Natural killer cell treated with Interleukin-12 subunit alpha and Interleukin-12 subunit beta and Interleukin-15 and Interleukin-18, amount 100 ng/mL, for 72 hours (primary cell): ENCODE measurements at regions not wholly inside any gene's neighbourhood (a gene's known extent, or its start where the extent isn't known, plus 50 kb on each side); places are given as distances from the start of the nearest gene placed in this dataset.

Source experiments
- ATAC-seq, 2 donors: fragments of 150-1000 bp; cut with Tn5 transposase in 1 of 2; sonication (Bioruptor Pico), chemical (Tn5 transposase) in 1 of 2; 2 replicates each; pipeline ENCODE4 v1.10.0; 2021
- DNase-seq: peaks from one replicate; pipeline ENCODE4 v3.0.0; 2022; ENCODE audit warnings: low spot score
- H3K27ac Mint-ChIP-seq, 2 donors: 1 replicate in 1 of 2; 2 replicates in 1 of 2; pipeline ENCODE4 v1.8.0; 2022; ENCODE audit warnings: mixed read lengths in 2 of 2, mild to moderate bottlenecking in 1 of 2, moderate library complexity in 1 of 2
- H3K27me3 Mint-ChIP-seq, 2 donors: 1 replicate in 1 of 2; 2 replicates in 1 of 2; pipeline ENCODE4 v1.8.0; 2022; ENCODE audit warnings: mixed read lengths in 2 of 2
- H3K36me3 Mint-ChIP-seq: one replicate; pipeline ENCODE4 v1.8.0; 2022; ENCODE audit warnings: mixed read lengths
- H3K4me1 Mint-ChIP-seq, 2 donors: 1 replicate in 1 of 2; 2 replicates in 1 of 2; pipeline ENCODE4 v1.8.0; 2022; ENCODE audit warnings: low read depth in 2 of 2, mixed read lengths in 2 of 2, mild to moderate bottlenecking in 1 of 2
- H3K4me3 Mint-ChIP-seq: one replicate; pipeline ENCODE4 v1.8.0; 2022; ENCODE audit warnings: mixed read lengths
- H3K9me3 Mint-ChIP-seq: 2 replicates; pipeline ENCODE4 v1.8.0; 2022; ENCODE audit warnings: mixed read lengths

DNA sequence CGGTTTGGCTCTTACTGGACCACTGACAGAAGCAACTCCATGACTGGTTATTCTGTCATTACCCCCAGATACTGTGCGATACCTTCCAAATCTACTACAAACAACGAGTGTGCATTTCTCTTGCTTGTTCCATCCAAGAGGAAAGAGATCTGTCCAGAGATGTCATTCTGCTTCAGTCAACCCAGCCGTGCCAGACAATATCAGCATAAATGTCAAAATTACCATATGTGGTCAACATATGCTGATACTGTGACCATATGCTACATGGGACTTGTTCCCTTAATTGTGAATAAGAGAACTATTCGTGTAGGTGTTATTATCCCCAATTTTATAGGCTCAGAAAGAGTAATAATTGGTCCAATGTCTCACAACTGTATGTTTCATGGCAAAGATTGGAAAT is 143.2 kb upstream of the PRSS1 start:
- DNase-seq: no peak
- H3K27ac Mint-ChIP-seq: no peak overlapping the region

GRCh38 chr7:142604671-142605070 is 144.6 kb upstream of the PRSS1 start:
- H3K27ac Mint-ChIP-seq: no peak overlapping the region
- peaks cover 0 to 2% of the 10 kb centered on the region in 2 donors for H3K4me1 Mint-ChIP-seq
- ATAC-seq (no peak), DNase-seq (no peak)
- no peak overlapping the region for H3K4me3 Mint-ChIP-seq
- H3K9me3 Mint-ChIP-seq: no peaks in the 10 kb centered on the region
- peaks cover 7 to 21% of the 10 kb centered on the region in 2 donors for H3K27me3 Mint-ChIP-seq
- no peaks in the 10 kb centered on the region for H3K36me3 Mint-ChIP-seq

More for the DNA sequence above, 143.2 kb upstream of the PRSS1 start:
- Mint-ChIP-seq H3K4me1 (peaks cover 0 to 2% of the 10 kb centered on the region in 2 donors), H3K9me3 (no peaks in the 10 kb centered on the region), H3K36me3 (no peaks in the 10 kb centered on the region), H3K27me3 (peaks cover 7 to 21% of the 10 kb centered on the region in 2 donors), H3K4me3 (no peak overlapping the region)
- no peak for ATAC-seq

GRCh38 chr7:142603870-142604448 is 145.3 kb upstream of the PRSS1 start:
- DNase-seq (peak; percentile 76), ATAC-seq (peak in 1 of 2 donors; percentile 50)
- H3K4me1 Mint-ChIP-seq: peaks cover 0 to 2% of the 10 kb centered on the region in 2 donors
- no peak overlapping the region for H3K27ac Mint-ChIP-seq
- H3K9me3 Mint-ChIP-seq: no peaks in the 10 kb centered on the region
- H3K27me3 Mint-ChIP-seq: peaks cover 4 to 15% of the 10 kb centered on the region in 2 donors
- no peaks in the 10 kb centered on the region for H3K36me3 Mint-ChIP-seq
- no peak overlapping the region for H3K4me3 Mint-ChIP-seq

- no peak overlapping the region for H3K27ac Mint-ChIP-seq
- peaks cover 0 to 2% of the 10 kb centered on the region in 2 donors for H3K4me1 Mint-ChIP-seq
- no peak overlapping the region for H3K4me3 Mint-ChIP-seq
- DNase-seq (no peak), ATAC-seq (no peak)
- no peaks in the 10 kb centered on the region for H3K36me3 Mint-ChIP-seq
- H3K9me3 Mint-ChIP-seq: no peaks in the 10 kb centered on the region
- H3K27me3 Mint-ChIP-seq: peaks cover 4 to 20% of the 10 kb centered on the region in 2 donors
Observed at GRCh38 chr7:142602756-142603155, 146.5 kb upstream of the PRSS1 start.

DNA sequence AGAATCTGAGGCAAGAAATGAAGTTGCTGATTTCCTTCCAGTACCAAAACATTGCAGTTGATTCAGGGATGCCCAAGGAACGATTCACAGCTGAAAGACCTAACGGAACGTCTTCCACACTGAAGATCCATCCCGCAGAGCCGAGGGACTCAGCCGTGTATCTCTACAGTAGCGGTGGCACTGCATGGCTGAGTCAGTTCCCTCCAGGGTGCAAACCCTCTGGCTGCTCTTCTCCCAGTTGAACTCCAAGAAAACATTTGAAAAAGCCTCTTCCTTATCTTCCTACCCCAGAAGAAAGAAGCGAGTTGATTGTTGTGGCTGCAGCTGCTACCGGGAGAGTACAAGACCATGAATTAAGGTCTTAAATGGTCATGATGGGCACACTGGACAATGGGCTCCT is 147.1 kb upstream of the PRSS1 start:
- H3K9me3 Mint-ChIP-seq: no peaks in the 10 kb centered on the region
- H3K4me3 Mint-ChIP-seq: no peak overlapping the region
- no peaks in the 10 kb centered on the region for H3K36me3 Mint-ChIP-seq
- H3K27ac Mint-ChIP-seq: no peak overlapping the region
- H3K27me3 Mint-ChIP-seq: peaks cover 4 to 25% of the 10 kb centered on the region in 2 donors
- ATAC-seq (no peak), DNase-seq (no peak)
- H3K4me1 Mint-ChIP-seq: peaks cover 0 to 2% of the 10 kb centered on the region in 2 donors

DNA sequence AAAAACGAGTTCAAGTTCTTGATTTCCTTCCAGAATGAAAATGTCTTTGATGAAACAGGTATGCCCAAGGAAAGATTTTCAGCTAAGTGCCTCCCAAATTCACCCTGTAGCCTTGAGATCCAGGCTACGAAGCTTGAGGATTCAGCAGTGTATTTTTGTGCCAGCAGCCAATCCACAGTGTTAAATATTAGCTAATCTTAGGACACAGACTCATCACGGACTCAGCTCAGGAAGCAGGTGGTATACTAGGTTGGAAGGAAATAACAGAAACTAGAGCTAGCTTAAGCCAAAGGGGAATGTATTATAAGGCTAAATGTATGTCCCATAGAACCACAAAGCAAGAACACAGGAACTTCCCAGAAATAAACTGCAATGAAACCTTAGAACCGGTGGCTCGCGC is 151.0 kb upstream of the PRSS1 start:
- ATAC-seq (no peak), DNase-seq (no peak)
- no peaks in the 10 kb centered on the region for H3K9me3 Mint-ChIP-seq
- H3K4me1 Mint-ChIP-seq: no peaks in the 10 kb centered on the region
- H3K36me3 Mint-ChIP-seq: no peaks in the 10 kb centered on the region
- H3K27me3 Mint-ChIP-seq: peaks cover 0 to 16% of the 10 kb centered on the region in 2 donors
- no peak overlapping the region for H3K27ac Mint-ChIP-seq
- H3K4me3 Mint-ChIP-seq: no peak overlapping the region

- no peaks in the 10 kb centered on the region for H3K36me3 Mint-ChIP-seq
- no peak for DNase-seq
- H3K4me1 Mint-ChIP-seq: no peaks in the 10 kb centered on the region
- H3K4me3 Mint-ChIP-seq: no peak overlapping the region
- H3K27ac Mint-ChIP-seq: no peak overlapping the region
- ATAC-seq: no peak
- H3K27me3 Mint-ChIP-seq: peaks cover 0 to 15% of the 10 kb centered on the region in 2 donors
- no peaks in the 10 kb centered on the region for H3K9me3 Mint-ChIP-seq
Observed at GRCh38 chr7:142597547-142597946, 151.7 kb upstream of the PRSS1 start.

DNA sequence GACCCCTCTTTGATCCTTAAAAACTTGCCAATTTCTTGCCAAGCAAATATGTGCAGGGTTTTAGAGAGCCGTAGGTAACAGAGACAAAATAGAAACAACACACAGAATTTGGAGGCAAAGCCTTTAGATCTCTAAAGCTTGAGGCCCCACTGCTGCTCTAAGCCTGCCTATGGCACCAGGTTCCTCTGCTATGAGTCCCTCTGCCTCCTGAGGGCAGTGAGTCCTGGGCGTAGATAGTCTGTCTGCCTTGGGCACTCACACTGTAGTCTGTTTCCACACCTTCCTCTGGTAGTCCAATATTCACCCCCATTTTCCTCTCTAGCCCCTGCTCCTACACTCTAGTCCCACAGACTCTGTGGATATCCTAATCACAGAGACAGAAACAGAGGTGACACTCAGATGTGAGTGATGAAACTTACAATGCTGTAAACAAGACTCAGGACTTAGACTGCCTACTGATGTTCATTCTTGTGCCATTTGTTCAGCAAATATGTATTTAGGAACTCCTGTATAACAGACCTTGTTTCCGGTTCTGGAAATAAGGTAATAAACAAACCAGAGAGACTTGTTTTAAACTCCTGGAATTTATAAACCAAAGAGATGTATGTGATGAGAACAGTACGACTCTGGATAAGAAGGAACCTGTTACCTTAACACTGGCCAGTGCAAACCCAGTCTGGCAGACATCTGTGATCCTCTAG is 153.3 kb upstream of the PRSS1 start:
- H3K4me1 Mint-ChIP-seq: no peaks in the 10 kb centered on the region
- peaks cover 0 to 11% of the 10 kb centered on the region in 2 donors for H3K27me3 Mint-ChIP-seq
- H3K4me3 Mint-ChIP-seq: no peak overlapping the region
- H3K27ac Mint-ChIP-seq: no peak overlapping the region
- H3K36me3 Mint-ChIP-seq: no peaks in the 10 kb centered on the region
- ATAC-seq (no peak), DNase-seq (no peak)
- no peaks in the 10 kb centered on the region for H3K9me3 Mint-ChIP-seq

- DNase-seq (no peak), ATAC-seq (no peak)
- no peaks in the 10 kb centered on the region for H3K9me3 Mint-ChIP-seq
- H3K4me3 Mint-ChIP-seq: no peak overlapping the region
- H3K27ac Mint-ChIP-seq: no peak overlapping the region
- H3K4me1 Mint-ChIP-seq: no peaks in the 10 kb centered on the region
- no peaks in the 10 kb centered on the region for H3K36me3 Mint-ChIP-seq
- H3K27me3 Mint-ChIP-seq: peaks cover 0 to 11% of the 10 kb centered on the region in 2 donors
Observed at GRCh38 chr7:142594078-142594477, 155.2 kb upstream of the PRSS1 start.

GRCh38 chr7:142593106-142593505 is 156.2 kb upstream of the PRSS1 start:
- H3K9me3 Mint-ChIP-seq: no peaks in the 10 kb centered on the region
- ATAC-seq (no peak), DNase-seq (no peak)
- no peak overlapping the region for H3K27ac Mint-ChIP-seq
- H3K4me1 Mint-ChIP-seq: no peaks in the 10 kb centered on the region
- peak overlapping the region; percentile 20 for H3K4me3 Mint-ChIP-seq
- H3K27me3 Mint-ChIP-seq: peaks cover 0 to 8% of the 10 kb centered on the region in 2 donors
- H3K36me3 Mint-ChIP-seq: no peaks in the 10 kb centered on the region

DNA sequence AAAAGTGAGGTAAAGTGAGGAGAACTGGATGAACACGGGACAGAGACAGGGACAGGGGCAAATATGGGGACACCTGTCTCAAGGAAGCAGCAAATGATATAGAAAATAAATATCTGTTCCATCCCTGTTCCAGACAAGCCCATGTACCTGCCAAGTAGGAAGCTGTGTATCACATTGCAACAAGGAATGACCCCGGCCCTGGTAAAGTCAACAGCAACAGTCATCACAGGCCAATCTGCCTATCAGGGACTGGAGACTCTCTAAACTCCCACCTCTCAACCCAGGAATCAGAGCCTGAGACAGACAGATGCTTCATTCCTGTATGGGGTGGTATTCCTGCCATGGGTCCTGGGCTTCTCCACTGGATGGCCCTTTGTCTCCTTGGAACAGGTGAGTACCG is 156.6 kb upstream of the PRSS1 start:
- DNase-seq (no peak), ATAC-seq (no peak)
- Mint-ChIP-seq H3K36me3 (no peaks in the 10 kb centered on the region), H3K9me3 (no peaks in the 10 kb centered on the region), H3K27ac (no peak overlapping the region), H3K4me3 (peak overlapping the region; percentile 20), H3K4me1 (no peaks in the 10 kb centered on the region), H3K27me3 (peaks cover 0 to 4% of the 10 kb centered on the region in 2 donors)

GRCh38 chr7:142592231-142592630 is 157.0 kb upstream of the PRSS1 start:
- ATAC-seq: no peak
- Mint-ChIP-seq H3K4me3 (no peak overlapping the region), H3K27me3 (no peaks in the 10 kb centered on the region), H3K9me3 (no peaks in the 10 kb centered on the region), H3K4me1 (no peaks in the 10 kb centered on the region), H3K27ac (no peak overlapping the region), H3K36me3 (no peaks in the 10 kb centered on the region)
- DNase-seq: no peak

GRCh38 chr7:142590830-142591457 is 158.3 kb upstream of the PRSS1 start:
- Mint-ChIP-seq H3K4me3 (no peak overlapping the region), H3K36me3 (no peaks in the 10 kb centered on the region), H3K9me3 (no peaks in the 10 kb centered on the region), H3K4me1 (no peaks in the 10 kb centered on the region), H3K27me3 (no peaks in the 10 kb centered on the region), H3K27ac (no peak overlapping the region)
- DNase-seq (no peak), ATAC-seq (no peak)

- DNase-seq (no peak), ATAC-seq (no peak)
- Mint-ChIP-seq H3K27me3 (no peaks in the 10 kb centered on the region), H3K4me3 (no peak overlapping the region), H3K27ac (no peak overlapping the region), H3K9me3 (no peaks in the 10 kb centered on the region), H3K4me1 (no peaks in the 10 kb centered on the region), H3K36me3 (no peaks in the 10 kb centered on the region)
Observed at GRCh38 chr7:142590077-142590476, 159.2 kb upstream of the PRSS1 start.
